GM12891 (cell line): ENCODE measurements at regions not wholly inside any gene's neighbourhood (a gene's known extent, or its start where the extent isn't known, plus 50 kb on each side); places are given as distances from the start of the nearest gene placed in this dataset.

Source experiments
- POLR2A ChIP-seq: IDR thresholded peaks from 2 replicates; pipeline ENCODE4 v1.6.1; 2011; ENCODE audit warnings: low read depth, low read length, control low read depth
- POLR2AphosphoS5 ChIP-seq: IDR thresholded peaks from 2 replicates; pipeline ENCODE4 v1.6.1; 2011; ENCODE audit warnings: low read depth, low read length, control low read depth
- SPI1 ChIP-seq: IDR thresholded peaks from 2 replicates; pipeline ENCODE4 v1.6.1; 2011; ENCODE audit warnings: low read depth, low read length, control low read depth
- TAF1 ChIP-seq: IDR thresholded peaks from 2 replicates; pipeline ENCODE4 v1.6.1; 2011; ENCODE audit warnings: low read depth, low read length, control low read depth

- no peak for TF ChIP-seq POLR2A
- no peak for TF ChIP-seq TAF1
- no peak for TF ChIP-seq POLR2AphosphoS5
- no peak for TF ChIP-seq SPI1
Observed at GRCh38 chr6:9208966-9209365, 773.6 kb upstream of the SLC35B3 start.
